Epithelial cell of esophagus (primary cell): ENCODE measurements at regions not wholly inside any gene's neighbourhood (a gene's known extent, or its start where the extent isn't known, plus 50 kb on each side); places are given as distances from the start of the nearest gene placed in this dataset.

Experiments
- DNase-seq: peaks from one replicate; pipeline ENCODE4 v3.0.0; 2010; ENCODE audit warnings: low read depth
- H3K4me3 ChIP-seq: 2 replicates; pipeline ENCODE4 v1.5.1; 2011; ENCODE audit warnings: mild to moderate bottlenecking, low read length, control low read depth
- TF ChIP-seq, protein P1 (sequence below): IDR thresholded peaks from 2 replicates; pipeline ENCODE4 v1.5.1; 2011; ENCODE audit warnings: low read depth, mild to moderate bottlenecking, low read length, control low read depth, inconsistent platforms; ENCODE audit not compliant: insufficient read depth; ENCODE audit errors: missing control alignments

DNA sequence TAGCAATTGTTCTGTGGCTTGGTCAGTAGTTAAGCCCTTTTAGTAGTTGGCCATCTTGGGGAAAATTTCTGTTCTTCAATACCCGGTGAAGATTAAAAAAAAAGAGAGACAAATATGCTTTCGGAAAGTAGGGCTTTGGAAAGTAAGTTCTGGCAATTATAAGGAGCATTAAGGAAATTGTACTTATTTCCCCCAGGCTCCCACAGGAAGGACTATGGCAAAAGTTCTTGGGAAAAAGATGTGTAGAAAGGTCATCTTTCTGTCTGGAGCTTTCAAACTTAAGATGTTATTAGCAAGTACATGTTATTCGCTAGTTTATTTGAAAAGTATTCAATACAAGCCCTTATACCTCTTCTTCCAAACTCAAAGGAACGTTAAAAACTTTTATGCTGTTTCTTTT, 144.5 kb downstream of the MTX2 start:
- TF ChIP-seq, protein P1, sequence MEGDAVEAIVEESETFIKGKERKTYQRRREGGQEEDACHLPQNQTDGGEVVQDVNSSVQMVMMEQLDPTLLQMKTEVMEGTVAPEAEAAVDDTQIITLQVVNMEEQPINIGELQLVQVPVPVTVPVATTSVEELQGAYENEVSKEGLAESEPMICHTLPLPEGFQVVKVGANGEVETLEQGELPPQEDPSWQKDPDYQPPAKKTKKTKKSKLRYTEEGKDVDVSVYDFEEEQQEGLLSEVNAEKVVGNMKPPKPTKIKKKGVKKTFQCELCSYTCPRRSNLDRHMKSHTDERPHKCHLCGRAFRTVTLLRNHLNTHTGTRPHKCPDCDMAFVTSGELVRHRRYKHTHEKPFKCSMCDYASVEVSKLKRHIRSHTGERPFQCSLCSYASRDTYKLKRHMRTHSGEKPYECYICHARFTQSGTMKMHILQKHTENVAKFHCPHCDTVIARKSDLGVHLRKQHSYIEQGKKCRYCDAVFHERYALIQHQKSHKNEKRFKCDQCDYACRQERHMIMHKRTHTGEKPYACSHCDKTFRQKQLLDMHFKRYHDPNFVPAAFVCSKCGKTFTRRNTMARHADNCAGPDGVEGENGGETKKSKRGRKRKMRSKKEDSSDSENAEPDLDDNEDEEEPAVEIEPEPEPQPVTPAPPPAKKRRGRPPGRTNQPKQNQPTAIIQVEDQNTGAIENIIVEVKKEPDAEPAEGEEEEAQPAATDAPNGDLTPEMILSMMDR = no peak
- no peak for DNase-seq
- H3K4me3 ChIP-seq = no peak overlapping the region

DNA sequence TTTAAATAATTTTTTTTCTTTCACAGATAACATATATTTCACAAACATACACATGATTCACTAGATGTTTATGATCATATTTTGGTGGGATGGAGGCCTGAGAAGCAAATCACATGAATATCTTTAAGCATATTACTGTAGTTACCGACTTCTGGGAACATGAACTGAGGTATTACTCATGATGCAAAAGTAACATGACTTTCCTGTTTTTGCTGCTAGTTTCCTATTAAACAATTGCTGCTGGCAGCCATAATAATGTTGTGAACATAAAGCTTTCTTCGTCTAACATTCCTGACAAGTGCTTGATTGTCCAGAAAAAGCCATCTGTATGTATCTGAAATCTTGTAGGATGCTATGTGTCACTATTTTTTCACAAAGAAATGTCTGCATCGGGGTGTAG, 145.4 kb downstream of the MTX2 start:
- peak; percentile 6 for DNase-seq
- TF ChIP-seq, protein P1 = no peak
- H3K4me3 ChIP-seq = no peak overlapping the region

GRCh38 chr2:176415174-176415895, 146.1 kb downstream of the MTX2 start:
- H3K4me3 ChIP-seq = no peak overlapping the region
- no peak for DNase-seq
- TF ChIP-seq, protein P1 = no peak

DNA sequence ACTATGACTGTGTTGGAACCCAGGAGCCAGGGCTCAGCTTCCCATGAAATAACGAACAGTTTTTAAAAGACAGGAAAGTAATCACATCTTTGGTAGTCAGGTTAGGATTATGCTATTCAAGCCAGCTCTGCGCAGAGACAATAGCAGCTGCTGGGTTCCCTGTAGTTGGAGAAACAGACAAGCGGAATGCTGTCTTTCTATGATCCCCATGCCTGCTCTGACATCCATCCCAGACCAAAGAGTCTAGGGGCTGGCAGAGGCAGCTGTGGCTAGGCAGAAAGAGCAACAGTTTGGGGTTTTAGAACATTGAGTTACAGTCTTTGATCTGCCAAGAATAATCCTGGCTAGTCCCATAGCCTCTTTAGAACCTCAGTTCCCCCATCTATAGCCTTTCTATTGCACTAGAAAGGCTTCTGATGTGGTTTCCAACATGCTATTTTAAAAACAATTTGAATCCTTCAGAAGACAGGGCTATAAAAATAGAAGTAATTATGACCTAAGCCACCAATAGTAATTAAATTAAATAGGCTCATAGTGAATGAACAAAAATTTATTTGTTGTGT, 146.8 kb downstream of the MTX2 start:
- no peak for DNase-seq
- no peak overlapping the region for H3K4me3 ChIP-seq
- TF ChIP-seq, protein P1 = no peak

DNA sequence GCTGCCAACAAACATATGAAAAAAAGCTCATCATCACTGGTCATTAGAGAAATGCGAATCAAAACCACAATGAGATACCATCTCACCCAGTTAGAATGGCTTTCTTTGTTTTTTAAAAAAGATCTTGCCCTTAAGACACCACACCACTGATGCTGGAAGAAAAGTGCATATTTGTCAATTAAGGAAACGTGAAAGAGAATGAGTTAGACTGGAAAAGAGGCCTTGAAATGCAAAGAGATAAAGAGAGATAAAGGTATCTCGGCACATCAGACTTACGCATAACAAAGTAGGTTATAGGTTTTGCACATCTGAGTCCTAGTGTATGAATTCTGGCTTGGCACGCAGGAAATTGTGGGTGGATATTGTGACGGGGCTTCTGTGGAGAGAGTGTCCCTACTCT, 149.5 kb downstream of the MTX2 start:
- DNase-seq = no peak
- no peak overlapping the region for H3K4me3 ChIP-seq
- TF ChIP-seq, protein P1 = no peak

DNA sequence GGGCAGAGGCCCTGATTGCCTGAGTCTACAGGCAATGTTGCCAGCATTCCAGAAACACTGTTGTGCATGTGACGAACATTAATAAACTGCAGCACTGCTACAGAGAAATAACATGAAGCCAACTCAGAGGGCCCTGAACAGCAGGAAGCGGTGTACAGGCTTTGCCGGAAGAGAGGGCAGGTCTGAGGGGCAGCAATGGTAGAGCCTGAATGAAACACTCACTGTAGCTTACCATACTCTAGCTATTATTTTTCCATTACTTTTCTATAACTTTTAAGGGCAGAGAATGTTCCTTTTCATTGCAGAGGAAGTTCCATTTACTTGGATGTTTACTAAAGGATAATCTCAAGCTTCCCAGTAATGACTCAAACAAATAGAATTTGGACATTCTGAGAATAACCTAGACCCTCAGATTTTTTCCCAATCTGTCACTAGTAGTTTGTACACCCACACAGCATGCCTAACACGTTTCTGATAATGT, 150.4 kb downstream of the MTX2 start:
- H3K4me3 ChIP-seq = no peak overlapping the region
- TF ChIP-seq, protein P1 = no peak
- peak; percentile 39 for DNase-seq

GRCh38 chr2:176421297-176422050, 152.2 kb downstream of the MTX2 start:
- no peak overlapping the region for H3K4me3 ChIP-seq
- peak; percentile 18 for DNase-seq
- TF ChIP-seq, protein P1 = no peak
